PC-3 (cell line): ENCODE measurements at regions not wholly inside any gene's neighbourhood (a gene's known extent, or its start where the extent isn't known, plus 50 kb on each side); places are given as distances from the start of the nearest gene placed in this dataset.

ENCODE experiments used
- ATAC-seq: fragments of 200-7000 bp; cut with Tn5 transposase; 2 replicates; pipeline ENCODE4 v1.9.1; 2020; ENCODE audit warnings: mild to moderate bottlenecking, moderate library complexity
- BruUV-seq: library from RNA; stranded (reverse); fragments of 400-500 nt; replicated peaks from 2 replicates; lab custom pipeline; 2021; lab: Mats Ljungman, UMichigan
- CTCF ChIA-PET: fragments of 300-600 bp; sonication (Branson Sonifier 250); formaldehyde crosslinking; loops from one replicate; lab custom pipeline; 2022; ENCODE audit warnings: antibody characterized with exemption; lab: Charles Lee
- POLR2A ChIA-PET: fragments of 300-600 bp; sonication (Branson Sonifier 250); formaldehyde crosslinking; loops from one replicate; lab custom pipeline; 2022; ENCODE audit warnings: antibody characterized with exemption; ENCODE audit not compliant: unreplicated experiment; lab: Charles Lee
- DNase-seq: peaks from one replicate; pipeline ENCODE4 v3.0.0-alpha.2; 2015
- H2AFZ ChIP-seq: fragments of 300-600 bp; sonication (generic); 2 replicates; pipeline ENCODE4 v1.6.0; 2016; ENCODE audit warnings: antibody characterized with exemption, low read length
- H3F3A ChIP-seq: fragments of 300-600 bp; sonication (generic); one replicate; pipeline ENCODE4 v1.6.0; 2017; ENCODE audit warnings: antibody characterized with exemption, low read length, control low read depth, mild to moderate bottlenecking; ENCODE audit not compliant: unreplicated experiment
- H3K27ac ChIP-seq: fragments of 300-600 bp; sonication (generic); 2 replicates; pipeline ENCODE4 v1.5.1; 2016; ENCODE audit warnings: mild to moderate bottlenecking, low read length
- H3K27me3 ChIP-seq: fragments of 300-600 bp; sonication (generic); 2 replicates; pipeline ENCODE4 v1.6.1; 2016; ENCODE audit warnings: low read length, mixed read lengths
- H3K36me3 ChIP-seq: fragments of 300-600 bp; sonication (generic); 2 replicates; pipeline ENCODE4 v1.6.1; 2016; ENCODE audit warnings: low read depth, mixed run types, low read length, mixed read lengths
- H3K4me1 ChIP-seq: fragments of 300-600 bp; sonication (generic); 2 replicates; pipeline ENCODE4 v1.5.1; 2016; ENCODE audit warnings: low read length; ENCODE audit not compliant: insufficient read depth
- H3K4me2 ChIP-seq: fragments of 300-600 bp; sonication (generic); 2 replicates; pipeline ENCODE4 v1.6.0; 2016; ENCODE audit warnings: low read length
- H3K4me3 ChIP-seq: fragments of 300-600 bp; sonication (generic); 2 replicates; pipeline ENCODE4 v1.5.1; 2016; ENCODE audit warnings: mild to moderate bottlenecking, low read length, mixed read lengths
- H3K79me2 ChIP-seq: fragments of 300-600 bp; sonication (generic); 2 replicates; pipeline ENCODE4 v1.6.1; 2017; ENCODE audit warnings: low read length, mixed read lengths
- H3K9ac ChIP-seq: fragments of 300-600 bp; sonication (generic); 2 replicates; pipeline ENCODE4 v1.6.0; 2016; ENCODE audit warnings: mild to moderate bottlenecking, low read length
- H3K9me2 ChIP-seq: fragments of 300-600 bp; sonication (generic); replicated peaks from 2 replicates; pipeline ENCODE4 v1.6.1; 2016; ENCODE audit warnings: mixed run types, low read length, mixed read lengths
- H3K9me3 ChIP-seq: fragments of 300-600 bp; sonication (generic); 2 replicates; pipeline ENCODE4 v1.6.1; 2016; ENCODE audit warnings: low read length, mixed read lengths
- H4K20me1 ChIP-seq: fragments of 300-600 bp; sonication (generic); 2 replicates; pipeline ENCODE4 v1.6.1; 2016; ENCODE audit warnings: low read length, mixed read lengths
- CTCF ChIP-seq: fragments of 300-600 bp; sonication (generic); conservative IDR thresholded peaks from 2 replicates; pipeline ENCODE4 v1.5.1; 2017; ENCODE audit warnings: antibody characterized with exemption, low read depth, mild to moderate bottlenecking, low read length
- EZH2 ChIP-seq: fragments of 300-600 bp; sonication (generic); IDR thresholded peaks from one replicate; pipeline ENCODE4 v1.6.1; 2017; ENCODE audit warnings: antibody characterized with exemption, mild to moderate bottlenecking, low read length; ENCODE audit not compliant: unreplicated experiment
- EZH2phosphoT487 ChIP-seq: fragments of 300-600 bp; sonication (generic); IDR thresholded peaks from 2 replicates; pipeline ENCODE4 v1.6.1; 2018; ENCODE audit warnings: mild to moderate bottlenecking, antibody characterized with exemption, low read length, borderline replicate concordance
- intact Hi-C: fragments of 100-400 bp; cut with micrococcal nuclease; formaldehyde crosslinking; loops from 2 replicates; pipeline ENCODE4 v1.9.0; 2023

GRCh38 chr12:23423796-23424195, 525.7 kb downstream of the SOX5 start:
- no TSS peak for BruUV-seq
- intact Hi-C loops = no loop called here
- H3K4me3 ChIP-seq = no peak overlapping the region
- H2AFZ ChIP-seq = no peak overlapping the region
- no peaks in the 10 kb centered on the region for H3K79me2 ChIP-seq
- H3K36me3 ChIP-seq = no peaks in the 10 kb centered on the region
- TF ChIP-seq EZH2phosphoT487 (no peak), CTCF (no peak), EZH2 (no peak)
- H3F3A ChIP-seq = no peaks in the 10 kb centered on the region
- H3K9ac ChIP-seq = no peak overlapping the region
- H3K9me3 ChIP-seq = no peaks in the 10 kb centered on the region
- ChIA-PET POLR2A (no interaction called here), CTCF (no interaction called here)
- DNase-seq (no peak), ATAC-seq (no peak)
- no peaks in the 10 kb centered on the region for H3K4me1 ChIP-seq
- no peaks in the 10 kb centered on the region for H3K27me3 ChIP-seq
- H4K20me1 ChIP-seq = no peaks in the 10 kb centered on the region
- H3K4me2 ChIP-seq = no peak overlapping the region
- no peaks in the 10 kb centered on the region for H3K9me2 ChIP-seq
- H3K27ac ChIP-seq = no peak overlapping the region

- DNase-seq (no peak), ATAC-seq (no peak)
- Histone ChIP-seq H2AFZ (no peak overlapping the region), H3F3A (no peaks in the 10 kb centered on the region), H3K9ac (no peak overlapping the region), H3K4me3 (no peak overlapping the region), H3K4me2 (no peak overlapping the region), H3K27ac (no peak overlapping the region), H3K9me2 (no peaks in the 10 kb centered on the region), H3K79me2 (no peaks in the 10 kb centered on the region), H3K4me1 (no peaks in the 10 kb centered on the region), H3K9me3 (no peaks in the 10 kb centered on the region), H3K36me3 (no peaks in the 10 kb centered on the region), H4K20me1 (no peaks in the 10 kb centered on the region), H3K27me3 (no peaks in the 10 kb centered on the region)
- intact Hi-C loops = no loop called here
- BruUV-seq = no TSS peak
- ChIA-PET POLR2A (no interaction called here), CTCF (no interaction called here)
- TF ChIP-seq EZH2 (no peak), EZH2phosphoT487 (no peak)
Observed at GRCh38 chr12:23424685-23425084, 524.8 kb downstream of the SOX5 start.

DNA sequence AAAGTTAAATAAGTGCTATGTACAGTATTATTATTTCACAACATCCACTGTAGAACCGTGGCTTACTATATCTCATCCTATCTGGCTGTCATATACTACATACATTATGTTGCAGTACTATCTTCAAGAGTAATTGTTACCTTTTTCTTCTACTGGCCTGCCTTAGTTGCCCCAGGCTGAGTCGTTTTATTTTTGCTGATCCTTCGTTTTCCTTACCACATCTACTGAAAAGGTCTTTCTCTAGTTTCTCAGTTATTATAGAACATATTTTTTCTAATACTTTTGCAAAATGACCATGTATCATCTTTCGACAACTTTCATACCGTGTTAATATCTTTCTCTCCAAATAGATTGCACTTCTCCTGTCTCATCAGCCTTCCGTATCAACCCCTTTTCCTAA, 523.1 kb downstream of the SOX5 start:
- DNase-seq (no peak), ATAC-seq (no peak)
- no peak overlapping the region for H3K27ac ChIP-seq
- H3K9me3 ChIP-seq = no peaks in the 10 kb centered on the region
- H3K27me3 ChIP-seq = no peaks in the 10 kb centered on the region
- intact Hi-C loops = no loop called here
- H3K9me2 ChIP-seq = no peaks in the 10 kb centered on the region
- no peaks in the 10 kb centered on the region for H4K20me1 ChIP-seq
- no peak overlapping the region for H3K4me3 ChIP-seq
- no peak overlapping the region for H2AFZ ChIP-seq
- no peaks in the 10 kb centered on the region for H3K79me2 ChIP-seq
- H3K4me2 ChIP-seq = no peak overlapping the region
- ChIA-PET POLR2A (no interaction called here), CTCF (no interaction called here)
- H3K9ac ChIP-seq = no peak overlapping the region
- no TSS peak for BruUV-seq
- H3K36me3 ChIP-seq = no peaks in the 10 kb centered on the region
- no peaks in the 10 kb centered on the region for H3K4me1 ChIP-seq
- TF ChIP-seq CTCF = no peak
- no peak for TF ChIP-seq EZH2phosphoT487
- TF ChIP-seq EZH2 = no peak
- no peaks in the 10 kb centered on the region for H3F3A ChIP-seq
